WTC11 (cell line): ENCODE measurements at regions not wholly inside any gene's neighbourhood (a gene's known extent, or its start where the extent isn't known, plus 50 kb on each side); places are given as distances from the start of the nearest gene placed in this dataset.

Source experiments
- ATAC-seq: fragments of 200-7000 bp; cut with Tn5 transposase; 2 replicates; pipeline ENCODE4 v1.10.0; 2021; ENCODE audit warnings: mild to moderate bottlenecking, moderate library complexity
- CTCF ChIA-PET: fragments of 300-600 bp; sonication (Branson Sonifier 250); formaldehyde crosslinking; loops from one replicate; lab custom pipeline; 2021; ENCODE audit warnings: antibody characterized with exemption; lab: Charles Lee
- POLR2A ChIA-PET: fragments of 350-600 bp; sonication (Branson Sonifier 250); formaldehyde crosslinking; loops from one replicate; lab custom pipeline; 2021; ENCODE audit warnings: antibody characterized with exemption; lab: Charles Lee
- DNase-seq: peaks from one replicate; pipeline ENCODE4 v3.0.0; 2021; ENCODE audit warnings: low spot score
- H3K27ac Mint-ChIP-seq: 2 replicates; pipeline ENCODE4 v1.8.0; 2021; ENCODE audit warnings: mixed read lengths
- H3K27me3 Mint-ChIP-seq: 2 replicates; pipeline ENCODE4 v1.8.0; 2021; ENCODE audit warnings: low read depth, mild to moderate bottlenecking, moderate library complexity, mixed read lengths
- H3K36me3 Mint-ChIP-seq: 2 replicates; pipeline ENCODE4 v1.8.0; 2021; ENCODE audit warnings: mixed read lengths
- H3K4me1 Mint-ChIP-seq: 2 replicates; pipeline ENCODE4 v1.8.0; 2022; ENCODE audit warnings: mixed read lengths
- H3K4me3 Mint-ChIP-seq: 2 replicates; pipeline ENCODE4 v1.8.0; 2021; ENCODE audit warnings: mild to moderate bottlenecking, moderate library complexity, mixed read lengths
- H3K9me3 Mint-ChIP-seq: 2 replicates; pipeline ENCODE4 v1.8.0; 2021; ENCODE audit warnings: mixed read lengths
- AR ChIP-seq: fragments of 250-450 bp; sonication (Bioruptor Pico); IDR thresholded peaks from 2 replicates; pipeline ENCODE4 v1.9.0; 2021; ENCODE audit warnings: mild to moderate bottlenecking
- CREM ChIP-seq: sonication (generic); formaldehyde crosslinking; IDR thresholded peaks from 2 replicates; pipeline ENCODE4 v1.8.1; 2022; ENCODE audit warnings: mild to moderate bottlenecking, missing genetic modification reagents, moderate library complexity
- E2F5 ChIP-seq: sonication (generic); formaldehyde crosslinking; IDR thresholded peaks from 2 replicates; pipeline ENCODE4 v1.8.1; 2022; ENCODE audit warnings: mild to moderate bottlenecking, moderate library complexity, missing genetic modification reagents
- EMX1 ChIP-seq: fragments of 250-450 bp; sonication (Bioruptor Pico); IDR thresholded peaks from 2 replicates; pipeline ENCODE4 v1.8.0; 2021; ENCODE audit warnings: mild to moderate bottlenecking
- ERG ChIP-seq: fragments of 250-450 bp; sonication (Bioruptor Pico); IDR thresholded peaks from 2 replicates; pipeline ENCODE4 v1.8.0; 2021; ENCODE audit warnings: mild to moderate bottlenecking
- ESRRA ChIP-seq: sonication (generic); formaldehyde crosslinking; IDR thresholded peaks from 2 replicates; pipeline ENCODE4 v1.8.1; 2022; ENCODE audit warnings: mild to moderate bottlenecking, missing genetic modification reagents, borderline replicate concordance
- ETV6 ChIP-seq: sonication (generic); formaldehyde crosslinking; IDR thresholded peaks from 2 replicates; pipeline ENCODE4 v1.8.1; 2022; ENCODE audit warnings: mild to moderate bottlenecking, missing genetic modification reagents
- FOXJ3 ChIP-seq: sonication (generic); formaldehyde crosslinking; IDR thresholded peaks from 2 replicates; pipeline ENCODE4 v1.9.0; 2021; ENCODE audit warnings: missing genetic modification reagents, mild to moderate bottlenecking, borderline replicate concordance
- GABPB1 ChIP-seq: sonication (generic); formaldehyde crosslinking; IDR thresholded peaks from 2 replicates; pipeline ENCODE4 v1.8.1; 2023; ENCODE audit warnings: mild to moderate bottlenecking, missing genetic modification reagents
- JAZF1 ChIP-seq: fragments of 250-450 bp; sonication (Bioruptor Pico); IDR thresholded peaks from 2 replicates; pipeline ENCODE4 v1.9.0; 2021; ENCODE audit warnings: moderate library complexity, mild to moderate bottlenecking, inconsistent platforms
- NFE2L1 ChIP-seq: sonication (generic); formaldehyde crosslinking; IDR thresholded peaks from 2 replicates; pipeline ENCODE4 v1.8.1; 2023; ENCODE audit warnings: missing genetic modification reagents
- NR3C1 ChIP-seq: sonication (generic); formaldehyde crosslinking; conservative IDR thresholded peaks from 2 replicates; pipeline ENCODE4 v1.8.1; 2023; ENCODE audit warnings: low read depth, mild to moderate bottlenecking, missing genetic modification reagents
- PRRX2 ChIP-seq: fragments of 250-450 bp; sonication (Bioruptor Pico); IDR thresholded peaks from 2 replicates; pipeline ENCODE4 v1.8.0; 2021; ENCODE audit warnings: mild to moderate bottlenecking
- SMAD3 ChIP-seq: sonication (generic); formaldehyde crosslinking; IDR thresholded peaks from 2 replicates; pipeline ENCODE4 v1.8.0; 2022; ENCODE audit warnings: missing genetic modification reagents, mild to moderate bottlenecking, borderline replicate concordance
- SOX15 ChIP-seq: fragments of 250-450 bp; sonication (Bioruptor Pico); IDR thresholded peaks from 2 replicates; pipeline ENCODE4 v1.9.0; 2021; ENCODE audit warnings: mild to moderate bottlenecking
- ZBTB43 ChIP-seq: sonication (generic); formaldehyde crosslinking; IDR thresholded peaks from 2 replicates; pipeline ENCODE4 v1.8.1; 2023; ENCODE audit warnings: mild to moderate bottlenecking, missing genetic modification reagents
- ZNF121 ChIP-seq: sonication (generic); formaldehyde crosslinking; IDR thresholded peaks from 2 replicates; pipeline ENCODE4 v1.8.0; 2023; ENCODE audit warnings: missing genetic modification reagents
- ZNF138 ChIP-seq: sonication (generic); formaldehyde crosslinking; conservative IDR thresholded peaks from 2 replicates; pipeline ENCODE4 v1.8.1; 2022; ENCODE audit warnings: mild to moderate bottlenecking, moderate library complexity, missing genetic modification reagents
- ZNF219 ChIP-seq: sonication (generic); formaldehyde crosslinking; IDR thresholded peaks from 2 replicates; pipeline ENCODE4 v1.8.0; 2023; ENCODE audit warnings: missing genetic modification reagents, mild to moderate bottlenecking, borderline replicate concordance
- ZNF423 ChIP-seq: fragments of 250-450 bp; sonication (Bioruptor Pico); IDR thresholded peaks from 2 replicates; pipeline ENCODE4 v2.1.2; 2022; ENCODE audit warnings: mild to moderate bottlenecking, moderate library complexity
- ZNF532 ChIP-seq: fragments of 250-450 bp; sonication (Bioruptor Pico); IDR thresholded peaks from 2 replicates; pipeline ENCODE4 v1.9.0; 2021; ENCODE audit warnings: mild to moderate bottlenecking, borderline replicate concordance
- TF ChIP-seq, protein P1 (sequence below): sonication (generic); formaldehyde crosslinking; IDR thresholded peaks from 2 replicates; pipeline ENCODE4 v1.8.0; 2022; ENCODE audit warnings: mild to moderate bottlenecking, missing genetic modification reagents
- TF ChIP-seq, protein P2 (sequence below): fragments of 250-450 bp; sonication (Bioruptor Pico); IDR thresholded peaks from 2 replicates; pipeline ENCODE4 v2.1.2; 2022; ENCODE audit warnings: mild to moderate bottlenecking, moderate library complexity

DNA sequence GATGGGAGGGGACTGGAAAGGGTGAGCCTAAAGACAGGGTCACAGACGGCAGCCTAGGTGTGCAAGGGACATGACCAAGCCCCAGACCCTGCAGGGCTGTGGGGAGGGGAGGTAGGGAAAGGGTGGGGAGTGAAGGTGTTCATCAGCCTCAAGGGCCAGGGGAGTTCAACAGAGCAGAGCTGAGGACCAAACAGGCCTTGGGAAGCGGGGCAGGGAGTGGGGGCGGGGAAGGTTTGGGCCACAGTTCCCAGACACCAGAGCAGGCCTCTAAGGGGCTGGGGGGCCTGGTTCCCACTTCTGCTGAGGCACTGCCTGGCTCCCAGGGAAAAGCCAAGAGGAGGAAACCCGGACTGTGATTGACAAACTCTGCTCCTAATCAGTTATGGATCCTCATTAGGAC is 456.3 kb downstream of the MATN1 start:
- CTCF ChIA-PET: no interaction called here
- Mint-ChIP-seq H3K27me3 (no peaks in the 10 kb centered on the region; the same call in 1 of the 2 replicates), H3K9me3 (0 out of 2 replicates have a peak, but pooled peaks cover 4% of the 10 kb centered on the region), H3K4me3 (no peak overlapping the region), H3K27ac (no peak overlapping the region), H3K4me1 (no peaks in the 10 kb centered on the region), H3K36me3 (no peaks in the 10 kb centered on the region)
- ATAC-seq: no peak
- no peak for DNase-seq
- POLR2A ChIA-PET: no interaction called here
- TF ChIP-seq CREM (CRISPR knock-in tag) (no peak), ESRRA (no peak), NR3C1 (CRISPR knock-in tag) (no peak), JAZF1 (CRISPR knock-in tag) (no peak), SMAD3 (no peak), PRRX2 (CRISPR knock-in tag) (no peak), ZNF121 (CRISPR knock-in tag) (no peak), NFE2L1 (CRISPR knock-in tag) (no peak), ERG (no peak), FOXJ3 (CRISPR knock-in tag) (no peak)

GRCh38 chr1:30265127-30266070 is 458.0 kb downstream of the MATN1 start:
- ChIA-PET POLR2A (no interaction called here), CTCF (no interaction called here)
- DNase-seq (no peak), ATAC-seq (no peak)
- Mint-ChIP-seq H3K9me3 (peaks cover 10% of the 10 kb centered on the region), H3K27me3 (no peaks in the 10 kb centered on the region; the same call in 1 of the 2 replicates), H3K4me3 (no peak overlapping the region), H3K36me3 (no peaks in the 10 kb centered on the region), H3K27ac (no peak overlapping the region), H3K4me1 (no peaks in the 10 kb centered on the region)
- TF ChIP-seq EMX1: no peak
- TF ChIP-seq ZNF532: no peak
- no peak for TF ChIP-seq ZNF423 (CRISPR knock-in tag)
- TF ChIP-seq E2F5 (CRISPR knock-in tag): no peak
- TF ChIP-seq, protein P1, sequence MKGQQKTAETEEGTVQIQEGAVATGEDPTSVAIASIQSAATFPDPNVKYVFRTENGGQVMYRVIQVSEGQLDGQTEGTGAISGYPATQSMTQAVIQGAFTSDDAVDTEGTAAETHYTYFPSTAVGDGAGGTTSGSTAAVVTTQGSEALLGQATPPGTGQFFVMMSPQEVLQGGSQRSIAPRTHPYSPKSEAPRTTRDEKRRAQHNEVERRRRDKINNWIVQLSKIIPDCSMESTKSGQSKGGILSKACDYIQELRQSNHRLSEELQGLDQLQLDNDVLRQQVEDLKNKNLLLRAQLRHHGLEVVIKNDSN: no peak
- no peak for TF ChIP-seq AR (CRISPR knock-in tag)
- TF ChIP-seq, protein P2, sequence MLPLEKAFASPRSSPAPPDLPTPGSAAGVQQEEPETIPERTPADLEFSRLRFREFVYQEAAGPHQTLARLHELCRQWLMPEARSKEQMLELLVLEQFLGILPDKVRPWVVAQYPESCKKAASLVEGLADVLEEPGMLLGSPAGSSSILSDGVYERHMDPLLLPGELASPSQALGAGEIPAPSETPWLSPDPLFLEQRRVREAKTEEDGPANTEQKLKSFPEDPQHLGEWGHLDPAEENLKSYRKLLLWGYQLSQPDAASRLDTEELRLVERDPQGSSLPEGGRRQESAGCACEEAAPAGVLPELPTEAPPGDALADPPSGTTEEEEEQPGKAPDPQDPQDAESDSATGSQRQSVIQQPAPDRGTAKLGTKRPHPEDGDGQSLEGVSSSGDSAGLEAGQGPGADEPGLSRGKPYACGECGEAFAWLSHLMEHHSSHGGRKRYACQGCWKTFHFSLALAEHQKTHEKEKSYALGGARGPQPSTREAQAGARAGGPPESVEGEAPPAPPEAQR (CRISPR knock-in tag): no peak
- no peak for TF ChIP-seq ZNF138 (CRISPR knock-in tag)
- no peak for TF ChIP-seq ETV6
- no peak for TF ChIP-seq GABPB1 (CRISPR knock-in tag)
- TF ChIP-seq SMAD3: no peak
- no peak for TF ChIP-seq ZBTB43 (CRISPR knock-in tag)
- no peak for TF ChIP-seq SOX15 (CRISPR knock-in tag)
- no peak for TF ChIP-seq ZNF219 (CRISPR knock-in tag)
